ENCODE measurements at regions not wholly inside any gene's neighbourhood (a gene's known extent, or its start where the extent isn't known, plus 50 kb on each side); places are given as distances from the start of the nearest gene placed in this dataset.

DNA sequence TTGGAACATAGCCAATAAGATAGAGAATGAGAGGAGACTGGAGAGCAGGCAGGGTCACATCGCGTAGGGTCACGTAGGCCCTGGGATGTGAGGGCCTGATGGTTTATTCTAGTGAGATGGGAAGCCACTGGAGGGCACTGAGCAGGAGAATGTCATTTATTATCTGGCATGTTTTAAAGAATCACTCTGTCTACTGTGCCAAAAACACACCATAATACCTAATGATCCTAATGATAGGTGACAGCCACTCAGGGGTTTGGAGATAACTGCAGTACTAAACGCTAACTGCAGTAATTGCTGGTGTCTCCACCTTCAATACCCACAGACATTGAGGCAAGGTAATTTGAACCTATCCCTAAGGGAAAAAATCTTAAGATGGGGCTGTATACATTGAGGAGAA lies 185.4 kb downstream of the TTLL7 start:
- no peak for DNase-seq (ENCODE audit: low read depth)
- TF ChIP-seq, protein P1, sequence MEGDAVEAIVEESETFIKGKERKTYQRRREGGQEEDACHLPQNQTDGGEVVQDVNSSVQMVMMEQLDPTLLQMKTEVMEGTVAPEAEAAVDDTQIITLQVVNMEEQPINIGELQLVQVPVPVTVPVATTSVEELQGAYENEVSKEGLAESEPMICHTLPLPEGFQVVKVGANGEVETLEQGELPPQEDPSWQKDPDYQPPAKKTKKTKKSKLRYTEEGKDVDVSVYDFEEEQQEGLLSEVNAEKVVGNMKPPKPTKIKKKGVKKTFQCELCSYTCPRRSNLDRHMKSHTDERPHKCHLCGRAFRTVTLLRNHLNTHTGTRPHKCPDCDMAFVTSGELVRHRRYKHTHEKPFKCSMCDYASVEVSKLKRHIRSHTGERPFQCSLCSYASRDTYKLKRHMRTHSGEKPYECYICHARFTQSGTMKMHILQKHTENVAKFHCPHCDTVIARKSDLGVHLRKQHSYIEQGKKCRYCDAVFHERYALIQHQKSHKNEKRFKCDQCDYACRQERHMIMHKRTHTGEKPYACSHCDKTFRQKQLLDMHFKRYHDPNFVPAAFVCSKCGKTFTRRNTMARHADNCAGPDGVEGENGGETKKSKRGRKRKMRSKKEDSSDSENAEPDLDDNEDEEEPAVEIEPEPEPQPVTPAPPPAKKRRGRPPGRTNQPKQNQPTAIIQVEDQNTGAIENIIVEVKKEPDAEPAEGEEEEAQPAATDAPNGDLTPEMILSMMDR (conservative IDR thresholded peaks at IDR 0.05; ENCODE audit: low read depth, low read length), result no peak
- H3K4me3 ChIP-seq (ENCODE audit: low read depth, low read length), result no peak overlapping the region

DNA sequence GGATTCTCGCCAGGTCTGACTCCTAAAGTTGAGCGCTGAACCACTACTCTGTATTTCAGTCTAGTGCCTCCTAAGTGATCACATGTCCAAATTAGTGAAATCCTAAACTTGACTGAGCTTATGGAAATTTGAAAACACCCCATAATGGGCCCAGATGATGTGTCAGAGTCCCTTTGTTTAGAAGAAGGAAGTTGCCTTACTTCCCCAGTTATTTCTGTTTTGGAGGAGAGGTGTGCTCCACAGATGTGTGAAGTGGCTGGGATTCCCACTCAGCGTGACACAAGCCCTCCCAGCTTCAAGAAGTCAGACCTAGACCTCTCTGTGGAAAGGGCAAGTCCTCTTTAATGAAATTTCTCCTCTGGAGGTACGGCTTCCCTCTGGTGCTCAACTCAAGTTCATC lies 188.8 kb downstream of the TTLL7 start:
- H3K4me3 ChIP-seq (ENCODE audit: low read depth, low read length), result no peak overlapping the region
- no peak for DNase-seq (ENCODE audit: low read depth)
- TF ChIP-seq, protein P1 (conservative IDR thresholded peaks at IDR 0.05; ENCODE audit: low read depth, low read length), result no peak

DNA sequence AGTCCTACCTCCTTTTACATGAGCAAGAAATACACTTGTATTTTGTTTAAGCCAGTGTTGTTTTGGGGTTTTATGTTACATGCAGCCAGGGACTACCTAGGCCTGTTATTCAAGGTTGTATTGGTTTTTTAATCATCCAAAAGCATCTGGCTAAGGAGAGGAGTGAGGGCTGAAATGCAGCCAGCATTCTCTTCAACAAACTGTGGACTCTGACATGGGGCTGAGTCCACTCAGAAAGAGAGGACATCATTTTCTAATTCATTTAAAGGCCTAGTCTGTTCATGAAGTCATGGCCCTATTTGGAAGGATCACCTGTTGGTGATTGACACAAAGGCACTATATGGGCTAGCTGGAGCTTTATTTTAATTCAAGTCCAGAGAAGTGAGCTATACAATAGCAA lies 190.4 kb downstream of the TTLL7 start:
- TF ChIP-seq, protein P1 (conservative IDR thresholded peaks at IDR 0.05; ENCODE audit: low read depth, low read length), result no peak
- H3K4me3 ChIP-seq (ENCODE audit: low read depth, low read length), result no peak overlapping the region
- DNase-seq (ENCODE audit: low read depth), result no peak

DNA sequence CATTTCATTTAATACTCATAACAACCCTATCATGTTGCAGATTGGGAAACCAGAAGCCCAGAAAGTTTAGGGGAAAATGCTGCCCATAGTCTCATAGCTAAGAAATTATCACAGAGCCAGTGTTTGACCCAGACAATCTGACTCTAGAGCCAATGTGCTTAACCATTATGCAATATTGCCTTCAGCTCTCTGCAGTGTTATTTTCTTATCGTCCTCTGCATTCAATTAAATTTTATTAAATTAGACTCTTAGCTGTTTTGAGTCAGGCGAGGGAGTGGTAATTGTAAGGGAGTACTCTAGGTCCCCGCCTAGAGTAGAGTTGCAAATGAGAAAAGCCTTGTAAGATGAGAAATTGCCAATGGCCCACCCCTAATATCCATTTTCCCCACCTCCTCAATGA lies 191.1 kb downstream of the TTLL7 start:
- H3K4me3 ChIP-seq (ENCODE audit: low read depth, low read length), result no peak overlapping the region
- DNase-seq (ENCODE audit: low read depth), result no peak
- TF ChIP-seq, protein P1 (conservative IDR thresholded peaks at IDR 0.05; ENCODE audit: low read depth, low read length), result no peak

DNA sequence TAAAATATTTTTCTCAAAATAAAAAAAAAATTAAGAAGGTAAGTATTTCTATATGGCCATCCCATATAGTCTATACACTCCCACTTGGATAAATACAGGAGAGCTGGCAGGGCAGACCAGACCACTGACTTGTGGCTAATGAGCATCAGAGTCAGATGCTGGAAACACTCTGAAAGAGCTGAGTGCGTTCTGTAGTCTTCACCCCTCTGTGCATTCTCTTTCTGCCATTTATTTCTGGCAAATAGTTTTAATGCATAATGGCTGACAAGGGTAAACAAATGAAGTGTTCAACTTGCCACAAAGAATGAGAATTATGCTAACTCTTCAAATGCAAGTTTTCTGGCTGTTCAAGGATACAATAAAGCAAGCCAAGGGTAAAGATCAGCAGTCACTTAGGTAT lies 191.7 kb downstream of the TTLL7 start:
- H3K4me3 ChIP-seq (ENCODE audit: low read depth, low read length), result no peak overlapping the region
- TF ChIP-seq, protein P1 (conservative IDR thresholded peaks at IDR 0.05; ENCODE audit: low read depth, low read length), result no peak
- DNase-seq (ENCODE audit: low read depth), result no peak

DNA sequence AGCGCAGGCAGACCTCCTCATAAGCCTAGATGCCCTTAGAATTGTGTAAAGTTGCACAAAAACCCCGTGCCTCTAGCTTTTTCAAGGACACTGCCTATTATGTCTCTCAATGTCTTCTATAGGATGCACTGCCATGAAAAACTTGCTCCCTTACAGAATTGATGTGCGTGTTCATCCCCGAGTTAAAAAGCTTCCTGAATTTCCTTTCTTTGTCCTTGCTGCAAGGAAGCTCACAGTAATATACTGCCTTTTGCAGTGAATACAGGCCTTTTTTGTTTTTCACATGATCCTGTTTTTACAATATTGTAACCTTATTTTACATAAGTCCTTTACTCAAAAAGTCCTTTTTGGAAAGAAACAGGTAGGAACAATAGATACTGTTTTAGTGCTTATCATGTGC lies 193.0 kb downstream of the TTLL7 start:
- H3K4me3 ChIP-seq (ENCODE audit: low read depth, low read length), result no peak overlapping the region
- DNase-seq (ENCODE audit: low read depth), result no peak
- TF ChIP-seq, protein P1 (conservative IDR thresholded peaks at IDR 0.05; ENCODE audit: low read depth, low read length), result no peak

DNA sequence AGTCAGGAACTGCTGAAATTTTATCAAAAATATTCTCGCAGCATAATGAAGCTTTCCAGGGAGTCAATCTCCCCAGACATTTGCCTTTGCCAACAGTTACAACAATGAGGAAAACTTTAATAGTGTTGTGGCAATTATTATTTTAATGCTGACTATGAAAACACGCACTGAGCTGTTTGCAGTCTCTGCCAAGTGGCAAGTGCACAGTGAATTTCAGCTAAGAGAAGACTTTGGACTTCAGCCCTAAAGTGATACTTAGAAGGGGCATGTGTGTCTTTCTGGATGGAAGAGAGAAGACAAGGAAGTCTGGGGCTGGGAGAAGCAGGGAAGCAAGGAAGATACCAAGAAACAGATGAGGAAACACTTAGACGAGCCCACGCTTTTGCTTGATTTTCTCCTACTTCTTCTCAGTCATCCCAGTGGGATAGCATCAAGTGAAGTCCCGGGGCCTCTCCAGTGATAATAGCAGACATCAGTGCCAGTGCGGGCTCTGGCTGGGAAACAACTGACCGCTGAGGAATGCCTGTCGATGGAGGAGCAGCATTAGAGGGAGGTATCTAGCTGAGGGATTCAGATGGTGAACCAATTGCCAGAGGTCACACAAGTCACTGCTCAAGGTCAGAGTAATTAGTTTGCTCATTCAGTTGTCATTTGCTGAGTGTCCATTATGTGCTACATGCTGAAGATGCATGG lies 196.3 kb downstream of the TTLL7 start:
- H3K4me3 ChIP-seq (ENCODE audit: low read depth, low read length), result no peak overlapping the region
- no peak for DNase-seq (ENCODE audit: low read depth)
- TF ChIP-seq, protein P1 (conservative IDR thresholded peaks at IDR 0.05; ENCODE audit: low read depth, low read length), result no peak
